DOHH2 (cell line): ENCODE measurements at regions not wholly inside any gene's neighbourhood (a gene's known extent, or its start where the extent isn't known, plus 50 kb on each side); places are given as distances from the start of the nearest gene placed in this dataset.

ENCODE experiments used
- CTCF ChIP-seq: fragments of 200-600 bp; sonication (generic); IDR thresholded peaks from one replicate; pipeline ENCODE4 v1.5.1; 2014; ENCODE audit warnings: antibody characterized with exemption, mild to moderate bottlenecking, low read depth, low read length; ENCODE audit not compliant: poor library complexity, severe bottlenecking
- EZH2phosphoT487 ChIP-seq: fragments of 200-600 bp; sonication (generic); IDR thresholded peaks from 2 replicates; pipeline ENCODE4 v1.6.1; 2017; ENCODE audit warnings: borderline replicate concordance, mild to moderate bottlenecking, antibody characterized with exemption, low read length, moderate library complexity, mixed read lengths

GRCh38 chrX:144849141-144849540 is 398.2 kb upstream of the SPANXN1 start:
- TF ChIP-seq CTCF (no peak), EZH2phosphoT487 (no peak)
